HG02973 (cell line): ENCODE measurements at regions not wholly inside any gene's neighbourhood (a gene's known extent, or its start where the extent isn't known, plus 50 kb on each side); places are given as distances from the start of the nearest gene placed in this dataset.
"Not testable (repeated sequence)": the region's sequence is repeated elsewhere in the genome, so short reads cannot be mapped to it uniquely, and the experiment has no call there.

Source experiments
- ATAC-seq: cut with Tn5 transposase; IDR thresholded peaks from one replicate; pipeline ENCODE4 v1.9.1; 2021; ENCODE audit warnings: moderate library complexity; ENCODE audit not compliant: unreplicated experiment

DNA sequence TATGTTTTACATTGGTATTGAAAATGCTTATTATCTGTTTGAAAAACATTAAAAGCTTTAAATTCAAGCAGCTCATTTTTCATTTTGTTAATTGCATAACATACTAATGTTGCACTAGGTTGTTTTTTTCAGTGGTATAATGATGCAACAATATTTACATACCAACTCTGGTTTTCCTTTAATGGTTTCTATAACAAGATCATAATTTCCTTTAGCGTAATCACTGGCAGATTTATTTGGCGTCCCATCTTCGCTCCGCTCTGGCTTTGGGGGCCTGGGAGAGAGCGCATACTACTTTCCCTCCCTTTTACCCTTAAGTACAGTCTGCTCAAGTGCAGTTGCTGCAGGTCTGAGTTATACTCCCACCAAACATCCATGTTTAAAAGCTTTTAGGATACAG, 574.1 kb downstream of the PRKD1 start:
- ATAC-seq: no peak

DNA sequence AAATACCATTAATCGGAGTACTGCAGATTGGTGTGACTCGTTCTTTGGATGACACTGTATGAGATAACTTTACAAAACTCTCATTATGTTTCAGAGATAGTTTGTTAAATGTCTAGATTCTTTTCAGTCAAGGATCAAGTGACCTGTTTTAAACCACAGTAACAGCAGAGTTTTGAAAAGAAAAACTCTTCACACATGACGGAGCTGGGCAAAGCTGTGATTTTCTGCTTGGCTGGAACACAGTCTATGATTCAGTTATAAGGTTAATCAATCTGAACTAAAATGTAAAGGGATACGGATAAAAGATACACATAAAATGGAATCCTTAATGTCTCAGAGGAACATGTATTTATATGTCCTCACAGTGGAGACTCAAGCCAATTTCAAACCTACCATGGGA, 573.2 kb downstream of the PRKD1 start:
- ATAC-seq: no peak

DNA sequence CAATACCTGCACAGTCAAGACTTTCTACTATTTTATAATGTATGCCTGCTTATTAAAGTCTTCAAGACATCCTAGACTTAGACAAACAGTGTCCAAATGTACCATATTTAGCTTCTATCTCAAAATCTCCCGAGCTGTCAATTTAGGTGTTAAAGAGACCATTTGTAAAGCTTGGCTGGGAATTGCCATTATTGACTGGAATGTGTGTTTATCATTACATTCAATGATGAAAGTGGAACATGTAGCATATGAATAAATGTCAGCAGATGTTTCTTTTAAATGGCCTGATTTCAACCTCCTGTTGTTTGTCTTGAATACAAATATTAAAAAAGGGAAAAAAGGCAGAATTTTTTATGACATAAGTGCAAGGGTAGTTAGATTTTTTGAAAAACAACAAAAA, 572.3 kb downstream of the PRKD1 start:
- no peak for ATAC-seq

DNA sequence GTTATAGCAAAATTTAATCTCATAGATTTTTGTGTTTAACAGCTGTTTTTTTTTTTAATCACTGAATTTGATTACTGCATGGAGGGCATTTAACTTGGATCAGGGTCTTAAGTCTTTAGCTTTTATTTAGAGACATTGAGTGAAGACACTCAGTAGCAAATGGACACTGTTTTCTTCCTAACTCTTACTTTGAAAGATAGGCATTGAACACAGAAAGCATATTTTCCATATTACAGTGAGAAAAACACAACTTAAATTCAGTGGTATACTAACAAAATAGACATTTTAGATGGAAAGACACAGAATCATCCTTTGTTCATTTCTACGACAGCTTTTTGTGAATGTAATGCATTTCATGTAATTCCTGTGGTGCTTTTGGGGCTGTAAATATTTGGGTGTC, 571.8 kb downstream of the PRKD1 start:
- ATAC-seq: no peak

DNA sequence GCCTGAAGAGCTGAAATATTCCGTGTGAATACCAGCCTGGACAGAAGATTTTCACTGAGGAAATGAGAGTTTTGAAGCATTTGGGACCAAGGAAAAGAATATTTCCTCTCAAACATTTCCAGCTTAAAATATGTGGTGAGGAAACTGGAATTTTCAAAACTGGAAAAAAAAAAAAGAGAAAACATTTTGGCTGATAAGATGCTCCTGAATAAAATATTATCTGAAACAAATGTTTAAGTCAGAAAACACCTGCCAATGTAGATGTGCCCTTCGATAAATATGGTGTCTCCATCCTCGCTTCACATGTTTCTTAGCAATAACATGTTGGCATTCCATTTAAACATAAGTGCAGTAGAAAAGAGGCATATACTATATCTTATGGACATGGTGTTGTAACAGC, 567.0 kb downstream of the PRKD1 start:
- no peak for ATAC-seq

DNA sequence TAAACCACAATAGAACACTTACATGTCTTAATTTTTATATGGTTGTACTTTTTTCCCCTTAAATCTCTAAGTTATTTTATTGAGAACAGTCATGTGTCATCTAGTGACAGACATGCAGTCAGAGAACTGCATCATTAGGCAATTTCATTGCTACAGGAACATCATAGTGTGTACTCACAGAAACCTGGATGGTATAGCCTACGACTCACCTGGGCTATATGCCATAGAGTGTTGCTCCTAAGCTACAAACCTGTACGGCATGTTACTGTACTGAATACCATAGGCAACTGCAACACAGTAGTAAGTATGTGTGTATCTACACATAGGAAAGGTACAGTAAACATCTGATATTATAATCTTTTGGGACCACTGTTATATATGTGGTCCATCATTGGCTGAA, 557.6 kb downstream of the PRKD1 start:
- no peak for ATAC-seq

DNA sequence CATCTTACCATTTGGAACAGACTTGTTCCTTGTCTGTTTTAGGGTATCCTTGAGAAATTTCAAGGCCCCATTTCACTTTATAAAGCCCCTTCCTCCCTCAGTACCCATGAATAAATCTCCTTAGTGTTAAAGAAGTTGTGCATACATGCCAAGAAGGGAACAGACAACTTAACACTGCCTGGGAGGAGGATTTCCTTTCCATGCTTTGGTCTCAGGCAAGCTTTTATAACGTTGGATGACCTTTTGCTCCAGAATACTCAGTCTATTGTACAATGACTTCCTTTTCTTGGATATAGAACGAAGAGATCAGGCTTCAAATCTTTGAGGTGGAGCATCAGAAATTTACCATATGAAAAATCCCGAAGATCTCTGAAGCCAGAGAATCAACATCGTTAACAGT, 551.4 kb downstream of the PRKD1 start:
- no peak for ATAC-seq

DNA sequence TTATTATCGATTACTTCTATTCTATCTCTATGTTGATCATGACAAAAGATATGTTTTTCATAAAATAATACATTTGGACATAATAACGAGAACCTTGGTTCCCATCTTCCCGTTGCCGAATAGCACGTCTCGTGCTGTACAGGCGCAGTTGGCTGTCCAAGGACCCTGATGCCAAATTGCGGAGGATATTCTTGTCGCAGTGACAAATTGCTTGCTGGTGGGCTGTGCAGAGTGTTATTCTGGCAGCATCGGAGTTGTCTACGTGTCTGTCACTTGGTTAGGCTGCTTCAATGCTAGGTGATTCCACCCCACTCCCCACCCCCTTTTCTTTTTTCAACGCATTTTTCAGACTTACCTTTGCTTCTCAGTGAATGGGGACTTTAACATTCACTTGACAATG, 546.8 kb downstream of the PRKD1 start:
- ATAC-seq: no peak

DNA sequence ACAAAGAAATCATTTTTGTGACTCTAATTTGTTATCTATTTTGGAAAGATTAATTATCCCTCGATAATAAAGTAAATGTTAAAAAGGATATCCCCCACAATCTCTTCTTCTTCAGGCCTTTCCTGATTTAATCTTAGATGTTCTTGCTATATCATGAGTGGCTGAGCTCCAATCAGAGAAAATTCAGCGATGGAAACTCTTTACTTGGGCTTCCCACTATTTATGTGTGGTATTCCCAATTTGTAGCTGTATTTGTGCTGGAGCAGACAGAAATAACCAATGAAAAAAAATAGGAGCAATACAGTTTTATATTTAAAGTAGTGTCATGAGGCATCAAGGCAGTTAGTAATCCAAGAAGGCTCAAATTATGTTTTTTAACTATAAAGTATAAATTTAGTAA, 539.1 kb downstream of the PRKD1 start:
- ATAC-seq: no peak

DNA sequence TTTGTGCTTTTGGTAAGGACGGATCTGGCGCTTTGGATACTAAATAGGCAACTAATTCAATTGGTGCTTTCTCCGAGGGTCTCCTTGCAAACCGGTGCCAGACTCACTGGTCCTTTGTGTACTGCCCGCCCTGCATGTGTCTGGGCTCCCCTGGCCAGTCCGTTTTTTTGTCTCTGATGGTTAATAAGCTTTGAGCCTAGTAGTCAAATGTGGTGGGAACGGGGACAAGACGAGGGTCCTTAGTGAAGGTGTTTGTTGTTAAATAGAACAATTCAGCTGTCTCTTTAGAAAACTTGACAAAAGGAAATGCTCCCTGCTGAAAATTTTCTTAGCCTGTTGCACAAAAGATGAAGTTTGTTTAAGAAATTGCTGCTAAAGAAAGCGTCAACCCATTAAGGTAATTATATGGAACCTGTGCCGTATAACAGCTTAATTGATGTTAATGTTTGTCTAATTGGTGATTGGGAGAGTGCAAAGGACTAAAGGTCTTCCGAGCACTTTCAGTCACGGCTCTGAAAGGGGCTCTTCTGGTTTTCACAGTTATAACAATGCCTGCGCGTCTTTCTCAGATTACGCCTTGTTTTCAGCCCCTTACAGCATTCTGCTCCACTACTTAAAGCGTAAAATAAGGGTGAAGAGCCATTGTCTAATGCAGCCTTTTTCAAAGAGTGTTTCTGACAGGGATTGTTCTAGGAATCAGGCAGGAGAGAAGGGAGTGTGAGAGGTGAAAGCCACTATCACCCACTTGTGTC, 537.4 kb downstream of the PRKD1 start:
- no peak for ATAC-seq

DNA sequence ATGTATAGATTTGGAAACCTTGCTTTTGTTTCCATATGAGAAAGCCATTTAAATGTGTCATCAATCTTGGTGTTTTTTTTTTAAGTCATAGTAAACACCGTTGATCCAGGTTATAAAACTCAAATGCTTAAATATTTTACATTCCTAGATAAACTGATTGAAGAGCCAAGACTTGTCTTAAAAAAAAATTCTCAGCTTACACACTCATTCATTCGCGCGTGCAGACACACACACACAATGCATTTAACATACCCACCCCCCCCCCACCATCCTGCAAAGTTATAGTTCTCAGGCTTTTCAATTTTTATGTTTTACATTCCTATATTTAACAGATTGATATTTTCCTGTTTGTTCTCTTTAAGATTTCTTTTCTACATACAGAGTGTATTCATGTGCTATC, 536.4 kb downstream of the PRKD1 start:
- no peak for ATAC-seq

DNA sequence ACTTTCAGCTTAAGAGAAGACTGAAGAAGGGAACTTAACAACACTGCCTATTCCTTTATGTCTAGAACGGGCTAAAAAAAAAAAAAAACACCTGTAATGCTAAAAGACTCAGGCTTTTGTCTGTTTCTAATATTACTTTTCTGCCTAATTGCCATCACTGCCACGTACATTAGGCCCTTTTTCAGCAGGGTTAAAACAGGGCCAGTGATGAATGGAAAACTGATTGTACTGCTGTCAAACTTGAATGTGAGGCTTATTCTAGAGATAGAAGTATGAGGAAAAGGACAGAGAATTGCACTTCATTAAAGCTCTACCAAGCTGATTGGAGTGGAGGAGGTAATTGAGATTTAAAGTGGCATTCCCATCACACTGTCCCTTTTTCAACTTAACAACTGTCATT, 535.8 kb downstream of the PRKD1 start:
- ATAC-seq: no peak

DNA sequence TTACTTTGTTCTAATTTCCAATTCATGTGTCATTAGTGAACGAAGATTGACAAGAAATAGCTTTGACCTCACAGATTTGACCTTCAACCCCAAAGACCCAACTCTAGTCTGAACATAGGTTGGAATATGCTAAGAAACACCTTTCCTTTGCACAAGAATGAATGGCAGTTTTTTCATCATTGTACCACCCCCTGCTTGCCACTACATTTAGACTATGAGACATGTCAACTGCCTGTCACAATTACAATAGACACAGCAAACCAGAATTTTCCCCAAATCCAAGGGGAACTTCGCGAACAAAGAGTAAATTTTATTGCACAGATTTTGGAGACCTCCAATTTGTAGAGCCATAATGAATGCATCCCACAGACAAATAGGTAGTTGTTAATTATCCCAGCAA, 535.4 kb downstream of the PRKD1 start:
- no peak for ATAC-seq

DNA sequence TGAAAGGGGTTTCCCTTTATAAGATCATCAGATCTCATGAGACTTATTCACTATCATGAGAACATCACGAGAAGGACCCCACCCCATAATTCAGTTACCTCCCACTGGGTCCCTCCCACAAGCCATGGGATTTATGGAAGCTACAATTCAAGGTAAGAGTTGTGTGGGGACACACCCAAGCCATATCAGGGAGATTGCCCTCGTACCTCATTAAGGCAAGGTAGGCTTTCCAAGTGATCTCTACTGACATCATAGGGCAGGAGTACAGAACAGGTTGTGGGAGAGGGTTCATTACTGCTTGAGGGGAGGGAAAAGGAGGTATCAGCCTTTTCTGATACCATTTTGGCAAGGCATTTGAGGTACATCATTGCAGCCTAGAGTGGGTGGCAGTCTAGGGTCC, 524.6 kb downstream of the PRKD1 start:
- ATAC-seq: no peak

DNA sequence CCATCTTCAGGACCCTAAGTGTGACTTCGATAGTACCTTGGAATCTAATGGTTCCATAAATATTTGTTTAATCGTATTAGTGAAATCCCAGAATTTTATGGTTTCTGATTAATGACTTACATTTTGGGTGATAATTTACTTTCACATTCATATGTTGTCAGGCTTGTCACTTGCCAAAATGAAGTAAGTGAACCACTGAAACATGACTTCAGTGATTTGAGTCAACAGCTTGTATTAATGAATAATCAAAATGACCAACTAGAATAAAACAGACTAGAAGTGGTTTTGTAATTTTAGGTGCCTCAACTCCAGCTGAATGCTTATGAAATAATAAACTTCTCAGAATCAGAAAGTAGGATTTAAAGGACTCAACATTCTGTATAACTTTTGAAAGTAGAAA, 517.1 kb downstream of the PRKD1 start:
- no peak for ATAC-seq

DNA sequence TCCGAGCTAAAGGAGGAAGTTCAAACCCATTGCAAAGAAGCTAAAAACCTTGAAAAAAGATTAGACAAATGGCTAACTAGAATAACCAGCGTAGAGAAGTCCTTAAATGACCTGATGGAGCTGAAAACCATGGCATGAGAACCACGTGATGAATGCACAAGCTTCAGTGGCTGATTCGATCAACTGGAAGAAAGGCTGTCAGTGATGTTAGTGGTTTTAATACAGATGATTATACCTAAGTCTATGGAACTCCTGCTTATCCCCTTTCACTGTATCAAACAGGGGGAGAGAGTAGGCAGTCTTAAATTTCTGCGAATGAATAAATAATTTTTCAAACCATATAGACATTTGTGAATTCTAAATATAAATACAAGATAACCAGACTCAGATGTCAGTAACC, 512.7 kb downstream of the PRKD1 start:
- not testable (repeated sequence) for ATAC-seq

DNA sequence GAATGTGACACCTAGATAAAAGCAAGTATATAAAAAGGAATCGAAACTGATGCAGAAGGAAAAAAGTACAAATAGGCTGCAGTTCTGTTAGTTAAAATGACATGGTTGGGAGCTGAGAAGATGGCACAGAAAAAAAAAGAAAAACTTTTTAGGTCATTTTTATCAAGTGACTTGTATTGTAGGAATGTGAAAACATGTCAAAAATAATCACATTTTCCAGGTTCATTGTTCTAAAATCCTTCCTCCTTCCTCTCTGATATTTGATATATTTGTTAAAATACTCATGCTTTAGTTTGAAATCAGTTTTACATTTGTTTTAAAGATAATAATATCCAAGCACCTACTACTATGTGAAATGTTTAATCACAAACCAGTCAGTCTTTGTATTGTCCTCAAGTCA, 507.9 kb downstream of the PRKD1 start:
- ATAC-seq: no peak

DNA sequence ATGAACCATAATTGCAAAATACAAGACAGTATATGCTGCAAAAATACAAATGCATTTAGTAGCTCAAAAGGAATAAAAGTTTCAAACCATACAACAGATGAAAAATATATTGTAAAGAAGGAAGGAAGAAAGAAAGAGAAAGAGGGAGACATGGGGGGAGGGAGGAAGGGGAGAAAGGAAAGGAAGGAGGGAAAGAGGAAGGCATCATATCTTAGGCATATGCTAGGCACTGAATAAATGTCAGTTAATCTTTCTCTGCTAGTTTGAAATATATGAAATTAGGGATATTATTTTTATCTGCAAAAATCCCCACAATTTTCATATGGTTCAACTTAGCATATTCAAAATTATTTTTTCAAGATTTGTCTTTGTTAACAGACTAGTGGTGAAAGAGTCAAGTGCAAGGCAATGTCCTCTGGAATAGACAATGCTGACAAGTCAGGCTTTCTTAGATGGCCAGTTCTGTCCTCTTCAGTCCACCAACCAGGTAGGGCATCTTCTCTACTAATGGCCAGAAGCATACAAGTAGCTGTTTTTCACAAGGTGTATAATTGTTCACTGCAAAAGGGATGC, 506.4 kb downstream of the PRKD1 start:
- ATAC-seq: no peak

DNA sequence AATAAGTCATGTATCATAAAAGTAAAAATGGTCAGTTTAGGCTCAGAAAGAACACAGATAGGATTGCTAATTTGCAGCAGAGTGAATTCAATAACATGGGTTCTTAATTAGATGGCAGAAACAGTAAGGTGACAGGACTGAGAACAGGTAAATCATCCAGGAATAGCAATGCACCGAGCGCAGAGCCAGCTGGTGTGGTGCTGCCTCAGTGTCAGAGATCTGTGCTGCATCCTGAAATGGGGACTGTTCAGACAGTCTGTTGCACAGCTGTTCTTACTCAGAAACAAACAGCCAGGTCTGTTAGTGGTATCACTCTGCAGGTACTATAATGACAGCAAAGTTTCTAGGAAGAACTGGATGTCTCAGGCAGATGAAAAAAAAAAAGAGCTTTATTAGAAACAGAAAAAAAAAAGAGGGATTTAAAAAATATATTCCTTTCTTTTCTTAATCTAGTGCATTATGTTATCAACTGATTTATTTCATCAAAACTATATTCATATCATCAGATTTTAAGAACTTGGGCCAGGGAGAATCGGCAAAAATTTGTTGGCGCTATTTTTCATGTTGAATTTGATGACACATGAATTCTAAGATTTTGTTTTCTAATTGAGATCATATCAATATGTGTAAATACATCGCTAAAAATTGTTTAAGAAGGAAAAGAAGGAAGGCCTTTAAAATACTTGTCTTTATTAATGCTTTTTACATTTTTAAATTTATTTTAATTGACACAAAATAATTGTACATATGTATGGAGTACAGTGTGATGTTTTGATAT, 501.8 kb downstream of the PRKD1 start:
- no peak for ATAC-seq

DNA sequence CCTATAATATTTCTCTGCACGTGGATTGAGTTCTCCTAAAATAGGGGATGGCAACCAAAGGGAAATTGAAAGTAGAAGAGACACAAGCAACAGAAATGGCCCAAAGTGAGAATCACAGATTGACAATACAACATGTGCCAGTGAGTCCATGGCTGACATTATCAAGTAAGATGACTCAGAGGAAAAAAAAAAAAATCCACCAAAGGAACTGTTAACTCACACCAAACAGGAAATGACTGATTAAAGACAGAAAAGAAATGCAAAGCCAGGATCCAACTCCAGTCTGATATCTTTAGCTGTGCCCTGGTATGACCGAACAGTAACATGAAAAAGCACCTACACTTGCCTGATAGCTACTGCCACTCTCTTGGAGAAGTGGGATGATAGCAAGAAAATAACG, 485.0 kb downstream of the PRKD1 start:
- ATAC-seq: no peak

DNA sequence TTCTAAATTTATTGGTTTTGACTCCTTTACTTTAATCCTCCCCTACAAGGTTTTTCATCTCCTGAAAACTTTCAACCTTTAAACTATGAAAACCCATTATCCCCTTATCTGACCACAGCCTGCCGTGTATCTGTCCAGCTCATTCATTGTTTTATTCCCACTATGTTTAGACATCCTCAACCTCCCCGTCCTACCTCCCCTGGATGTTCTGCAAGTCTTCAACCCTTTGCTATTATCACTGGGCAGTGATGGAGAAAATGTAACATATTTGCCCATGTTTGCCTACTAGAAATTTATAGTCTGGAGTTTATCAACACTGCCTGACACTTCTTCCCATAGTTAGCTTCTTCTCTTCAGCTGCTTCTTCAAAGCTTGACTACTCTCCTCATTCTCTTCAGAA, 483.4 kb downstream of the PRKD1 start:
- ATAC-seq: no peak

DNA sequence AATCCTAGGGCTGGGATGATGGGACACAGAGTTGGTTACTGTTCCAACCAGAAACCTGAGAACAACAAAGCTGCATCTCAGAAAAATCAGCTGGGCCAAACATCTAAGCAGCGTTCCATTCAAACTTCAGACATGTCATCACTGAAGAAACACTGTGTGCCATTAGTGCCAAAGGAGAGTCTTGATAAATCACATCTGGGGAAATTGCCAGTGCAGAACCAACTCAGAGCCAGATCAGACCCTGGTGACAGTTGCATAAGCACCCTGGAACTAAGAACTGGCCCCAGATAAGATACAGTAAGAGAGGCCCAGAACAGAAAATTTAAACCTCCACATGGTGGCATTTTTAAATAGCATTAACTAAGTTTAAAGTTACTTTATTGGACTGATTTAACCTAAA, 482.8 kb downstream of the PRKD1 start:
- no peak for ATAC-seq
